ENCODE measurements at regions not wholly inside any gene's neighbourhood (a gene's known extent, or its start where the extent isn't known, plus 50 kb on each side); places are given as distances from the start of the nearest gene placed in this dataset.

- CTCF ChIA-PET, result no interaction called here
- intact Hi-C loops (cut with micrococcal nuclease; ENCODE audit: unreplicated experiment), result no loop called here
- no peak overlapping the region for H3K27ac Mint-ChIP-seq (ENCODE audit: unreplicated experiment)
- no peaks in the 10 kb centered on the region for H3K27me3 Mint-ChIP-seq (ENCODE audit: unreplicated experiment)
- no peaks in the 10 kb centered on the region for H3K36me3 Mint-ChIP-seq (ENCODE audit: insufficient read depth, unreplicated experiment)
- TF ChIP-seq CTCF (IDR thresholded peaks at IDR 0.05; ENCODE audit: unreplicated experiment), result no peak
- no TSS peak for BruUV-seq (replicated peaks)
- no peaks in the 10 kb centered on the region for H3K4me1 Mint-ChIP-seq (ENCODE audit: low read depth, unreplicated experiment)
- H3K9me3 Mint-ChIP-seq (ENCODE audit: low read depth, unreplicated experiment), result peaks cover 8% of the 10 kb centered on the region
- no peak for DNase-seq
- no peak overlapping the region for H3K4me3 Mint-ChIP-seq (ENCODE audit: low read depth, unreplicated experiment)
These were observed 416.5 kb downstream of the TEX13C start for GRCh38 chrX:125736008-125736729.

DNA sequence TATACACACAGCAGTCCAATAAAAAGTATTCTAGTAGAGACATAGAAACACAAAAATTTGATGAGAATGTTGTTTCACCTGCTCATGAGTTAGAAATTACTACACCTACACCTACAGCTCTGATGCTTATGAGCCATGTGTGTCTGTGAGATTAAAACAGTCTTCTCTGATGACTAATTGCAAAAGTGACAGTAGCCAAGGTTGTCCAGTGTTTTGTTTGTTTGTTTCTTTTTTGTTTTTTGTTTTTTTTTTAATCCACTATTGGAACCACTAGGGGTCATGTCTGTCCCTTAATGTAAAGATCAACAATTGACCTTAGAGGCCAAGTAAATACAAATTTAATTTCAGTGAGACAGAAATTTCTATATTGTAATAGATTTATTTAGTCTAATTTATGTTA, 423.1 kb downstream of the TEX13C start:
- DNase-seq, result no peak
- no peak for TF ChIP-seq CTCF (IDR thresholded peaks at IDR 0.05; ENCODE audit: unreplicated experiment)
- Mint-ChIP-seq H3K27me3 (ENCODE audit: unreplicated experiment) (no peaks in the 10 kb centered on the region), H3K4me3 (ENCODE audit: low read depth, unreplicated experiment) (no peak overlapping the region), H3K9me3 (ENCODE audit: low read depth, unreplicated experiment) (no peaks in the 10 kb centered on the region), H3K4me1 (ENCODE audit: low read depth, unreplicated experiment) (no peaks in the 10 kb centered on the region), H3K27ac (ENCODE audit: unreplicated experiment) (no peak overlapping the region), H3K36me3 (ENCODE audit: insufficient read depth, unreplicated experiment) (no peaks in the 10 kb centered on the region)
- intact Hi-C loops (cut with micrococcal nuclease; ENCODE audit: unreplicated experiment), result no loop called here
- no TSS peak for BruUV-seq (replicated peaks)
- CTCF ChIA-PET, result no interaction called here

- DNase-seq, result no peak
- H3K36me3 Mint-ChIP-seq (ENCODE audit: insufficient read depth, unreplicated experiment), result no peaks in the 10 kb centered on the region
- peaks cover 2% of the 10 kb centered on the region for H3K9me3 Mint-ChIP-seq (ENCODE audit: low read depth, unreplicated experiment)
- no peak overlapping the region for H3K27ac Mint-ChIP-seq (ENCODE audit: unreplicated experiment)
- TF ChIP-seq CTCF (IDR thresholded peaks at IDR 0.05; ENCODE audit: unreplicated experiment), result no peak
- intact Hi-C loops (cut with micrococcal nuclease; ENCODE audit: unreplicated experiment), result no loop called here
- BruUV-seq (replicated peaks), result no TSS peak
- H3K27me3 Mint-ChIP-seq (ENCODE audit: unreplicated experiment), result no peaks in the 10 kb centered on the region
- H3K4me1 Mint-ChIP-seq (ENCODE audit: low read depth, unreplicated experiment), result no peaks in the 10 kb centered on the region
- CTCF ChIA-PET, result no interaction called here
- H3K4me3 Mint-ChIP-seq (ENCODE audit: low read depth, unreplicated experiment), result no peak overlapping the region
These were observed 421.2 kb downstream of the DCAF12L2 start for GRCh38 chrX:125744914-125745313.

GRCh38 chrX:125757794-125758564, 408.1 kb downstream of the DCAF12L2 start:
- intact Hi-C loops (cut with micrococcal nuclease; ENCODE audit: unreplicated experiment), result no loop called here
- H3K4me3 Mint-ChIP-seq (ENCODE audit: low read depth, unreplicated experiment), result no peak overlapping the region
- TF ChIP-seq CTCF (IDR thresholded peaks at IDR 0.05; ENCODE audit: unreplicated experiment), result no peak
- no peak for DNase-seq
- no peak overlapping the region for H3K27ac Mint-ChIP-seq (ENCODE audit: unreplicated experiment)
- CTCF ChIA-PET, result no interaction called here
- BruUV-seq (replicated peaks), result no TSS peak
- no peaks in the 10 kb centered on the region for H3K4me1 Mint-ChIP-seq (ENCODE audit: low read depth, unreplicated experiment)
- H3K9me3 Mint-ChIP-seq (ENCODE audit: low read depth, unreplicated experiment), result peaks cover 9% of the 10 kb centered on the region
- H3K36me3 Mint-ChIP-seq (ENCODE audit: insufficient read depth, unreplicated experiment), result no peaks in the 10 kb centered on the region
- no peaks in the 10 kb centered on the region for H3K27me3 Mint-ChIP-seq (ENCODE audit: unreplicated experiment)
